Urinary bladder (tissue), 3 donors: ENCODE measurements at regions not wholly inside any gene's neighbourhood (a gene's known extent, or its start where the extent isn't known, plus 50 kb on each side); places are given as distances from the start of the nearest gene placed in this dataset.

ENCODE experiments used
- DNase-seq: peaks from one replicate; pipeline ENCODE4 v3.0.0-alpha.2; 2015; ENCODE audit errors: extremely low spot score
- H3K27ac ChIP-seq: one replicate; pipeline ENCODE4 v1.5.1; 2013; ENCODE audit warnings: low read depth, mild to moderate bottlenecking, moderate library complexity
- H3K36me3 ChIP-seq: one replicate; pipeline ENCODE4 v1.6.1; 2013; ENCODE audit warnings: mild to moderate bottlenecking, moderate library complexity; ENCODE audit not compliant: insufficient read depth
- H3K4me1 ChIP-seq: one replicate; pipeline ENCODE4 v1.6.1; 2013; ENCODE audit warnings: mild to moderate bottlenecking, moderate library complexity; ENCODE audit not compliant: insufficient read depth
- H3K4me3 ChIP-seq: one replicate; pipeline ENCODE4 v1.5.1; 2013; ENCODE audit warnings: low read depth, low read length
- WGBS: extraction: QIAGEN DNeasy Blood & Tissue Kit; methylation state at CpG from one replicate; pipeline ENCODE4 v1.1.7; 2013; 5-methylcytosine and 5-hydroxymethylcytosine counted together
- donor health status: healthy with polysubstance abuse.
- donor health status: healthy.

- DNase-seq = no peak
- Histone ChIP-seq H3K4me1 (no peaks in the 10 kb centered on the region), H3K36me3 (no peaks in the 10 kb centered on the region), H3K27ac (no peak overlapping the region), H3K4me3 (no peak overlapping the region)
- 70% methylated on average over 4 of the region's 4 CpGs for WGBS
Observed at GRCh38 chr12:4027412-4027811, 154.2 kb upstream of the PARP11 start.

GRCh38 chr12:4026517-4026916 lies 153.3 kb upstream of the PARP11 start:
- H3K27ac ChIP-seq = no peak overlapping the region
- 91% methylated on average over 7 of the region's 7 CpGs for WGBS
- DNase-seq = no peak
- H3K4me3 ChIP-seq = no peak overlapping the region
- H3K36me3 ChIP-seq = no peaks in the 10 kb centered on the region
- H3K4me1 ChIP-seq = no peaks in the 10 kb centered on the region

GRCh38 chr12:4026020-4026358 lies 152.8 kb upstream of the PARP11 start:
- Histone ChIP-seq H3K4me1 (no peaks in the 10 kb centered on the region), H3K4me3 (no peak overlapping the region), H3K36me3 (no peaks in the 10 kb centered on the region), H3K27ac (no peak overlapping the region)
- 80% methylated on average over 10 of the region's 10 CpGs for WGBS
- DNase-seq = no peak

- Histone ChIP-seq H3K27ac (no peak overlapping the region), H3K36me3 (no peaks in the 10 kb centered on the region), H3K4me1 (no peaks in the 10 kb centered on the region), H3K4me3 (no peak overlapping the region)
- no peak for DNase-seq
- WGBS = 82% methylated on average over 20 of the region's 20 CpGs
Observed at GRCh38 chr12:4025181-4026019, 152.2 kb upstream of the PARP11 start.

GRCh38 chr12:4024701-4025100 lies 151.5 kb upstream of the PARP11 start:
- H3K4me3 ChIP-seq = no peak overlapping the region
- H3K36me3 ChIP-seq = no peaks in the 10 kb centered on the region
- H3K4me1 ChIP-seq = no peaks in the 10 kb centered on the region
- no peak for DNase-seq
- 88% methylated on average over 7 of the region's 7 CpGs for WGBS
- H3K27ac ChIP-seq = no peak overlapping the region

GRCh38 chr12:4015225-4016091 lies 142.3 kb upstream of the PARP11 start:
- Histone ChIP-seq H3K4me3 (no peak overlapping the region), H3K36me3 (no peaks in the 10 kb centered on the region), H3K4me1 (no peaks in the 10 kb centered on the region), H3K27ac (no peak overlapping the region)
- WGBS = 81% methylated on average over 12 of the region's 12 CpGs
- no peak for DNase-seq

GRCh38 chr12:4014858-4015224 lies 141.6 kb upstream of the PARP11 start:
- Histone ChIP-seq H3K27ac (no peak overlapping the region), H3K36me3 (no peaks in the 10 kb centered on the region), H3K4me3 (no peak overlapping the region), H3K4me1 (no peaks in the 10 kb centered on the region)
- WGBS = 73% methylated on average over 6 of the region's 6 CpGs
- no peak for DNase-seq

- no peak overlapping the region for H3K27ac ChIP-seq
- WGBS = 93% methylated on average over 2 of the region's 2 CpGs
- H3K4me1 ChIP-seq = no peaks in the 10 kb centered on the region
- H3K36me3 ChIP-seq = no peaks in the 10 kb centered on the region
- no peak overlapping the region for H3K4me3 ChIP-seq
- no peak for DNase-seq
Observed at GRCh38 chr12:4014444-4014843, 141.2 kb upstream of the PARP11 start.

GRCh38 chr12:4012977-4013968 lies 140.1 kb upstream of the PARP11 start:
- no peak overlapping the region for H3K27ac ChIP-seq
- no peak for DNase-seq
- WGBS = 74% methylated on average over 5 of the region's 5 CpGs

GRCh38 chr12:4012073-4012472 lies 138.9 kb upstream of the PARP11 start:
- H3K4me3 ChIP-seq = no peak overlapping the region
- no peak overlapping the region for H3K27ac ChIP-seq
- H3K36me3 ChIP-seq = no peaks in the 10 kb centered on the region
- DNase-seq = no peak
- no peaks in the 10 kb centered on the region for H3K4me1 ChIP-seq

More at GRCh38 chr12:4012977-4013968, 140.1 kb upstream of the PARP11 start:
- H3K4me1 ChIP-seq = no peaks in the 10 kb centered on the region
- no peaks in the 10 kb centered on the region for H3K36me3 ChIP-seq
- H3K4me3 ChIP-seq = no peak overlapping the region

- Histone ChIP-seq H3K27ac (no peak overlapping the region), H3K36me3 (no peaks in the 10 kb centered on the region), H3K4me1 (no peaks in the 10 kb centered on the region), H3K4me3 (no peak overlapping the region)
- DNase-seq = no peak
- WGBS = 77% methylated on average over 5 of the region's 5 CpGs
Observed at GRCh38 chr12:4011597-4011996, 138.4 kb upstream of the PARP11 start.

GRCh38 chr12:4009979-4010704 lies 136.9 kb upstream of the PARP11 start:
- Histone ChIP-seq H3K4me1 (no peaks in the 10 kb centered on the region), H3K36me3 (no peaks in the 10 kb centered on the region), H3K4me3 (no peak overlapping the region), H3K27ac (no peak overlapping the region)
- 88% methylated on average over 8 of the region's 8 CpGs for WGBS
- DNase-seq = no peak

GRCh38 chr12:4006743-4007142 lies 133.5 kb upstream of the PARP11 start:
- Histone ChIP-seq H3K4me1 (no peaks in the 10 kb centered on the region), H3K36me3 (no peaks in the 10 kb centered on the region), H3K27ac (no peak overlapping the region), H3K4me3 (no peak overlapping the region)
- 86% methylated on average over 4 of the region's 4 CpGs for WGBS
- no peak for DNase-seq
